Glomerular visceral epithelial cell (primary cell): ENCODE measurements at regions not wholly inside any gene's neighbourhood (a gene's known extent, or its start where the extent isn't known, plus 50 kb on each side); places are given as distances from the start of the nearest gene placed in this dataset.
A peak's percentile ranks its signal among the peaks of the same experiment; 100 is the strongest.

Source experiments
- DNase-seq: peaks from one replicate; pipeline ENCODE4 v3.0.0-alpha.2; 2016; ENCODE audit errors: extremely low spot score

GRCh38 chr4:110289601-110290100, 91.2 kb upstream of the ELOVL6 start:
- no peak for DNase-seq

GRCh38 chr4:110287130-110287529, 88.7 kb upstream of the ELOVL6 start:
- DNase-seq: peak; percentile 13

GRCh38 chr4:110278127-110278526, 79.7 kb upstream of the ELOVL6 start:
- no peak for DNase-seq

GRCh38 chr4:110275871-110276270, 77.5 kb upstream of the ELOVL6 start:
- no peak for DNase-seq

- no peak for DNase-seq
Measured at GRCh38 chr4:110271986-110272385, 73.6 kb upstream of the ELOVL6 start.

GRCh38 chr4:110270492-110271197, 72.2 kb upstream of the ELOVL6 start:
- peak; percentile 58 for DNase-seq

GRCh38 chr4:110268790-110269189, 70.4 kb upstream of the ELOVL6 start:
- no peak for DNase-seq

- no peak for DNase-seq
Measured at GRCh38 chr4:110268352-110268751, 69.9 kb upstream of the ELOVL6 start.

- DNase-seq: no peak
Measured at GRCh38 chr4:110266136-110266535, 67.7 kb upstream of the ELOVL6 start.

- DNase-seq: no peak
Measured at GRCh38 chr4:110265001-110265400, 66.6 kb upstream of the ELOVL6 start.

GRCh38 chr4:110260299-110260698, 61.9 kb upstream of the ELOVL6 start:
- DNase-seq: no peak

GRCh38 chr4:110250023-110250387, 51.6 kb upstream of the ELOVL6 start:
- peak; percentile 15 for DNase-seq

GRCh38 chr4:110248831-110249253, 50.4 kb upstream of the ELOVL6 start:
- DNase-seq: no peak
